LNCAP (cell line): ENCODE measurements at regions not wholly inside any gene's neighbourhood (a gene's known extent, or its start where the extent isn't known, plus 50 kb on each side); places are given as distances from the start of the nearest gene placed in this dataset.

Experiments
- CTCF ChIP-seq: fragments of 450-650 bp; IDR thresholded peaks from 2 replicates; pipeline ENCODE4 v1.5.1; 2017; ENCODE audit warnings: mild to moderate bottlenecking

- no peak for TF ChIP-seq CTCF
These were observed 113.6 kb upstream of the RAP1B start for GRCh38 chr12:68497107-68497506.

DNA sequence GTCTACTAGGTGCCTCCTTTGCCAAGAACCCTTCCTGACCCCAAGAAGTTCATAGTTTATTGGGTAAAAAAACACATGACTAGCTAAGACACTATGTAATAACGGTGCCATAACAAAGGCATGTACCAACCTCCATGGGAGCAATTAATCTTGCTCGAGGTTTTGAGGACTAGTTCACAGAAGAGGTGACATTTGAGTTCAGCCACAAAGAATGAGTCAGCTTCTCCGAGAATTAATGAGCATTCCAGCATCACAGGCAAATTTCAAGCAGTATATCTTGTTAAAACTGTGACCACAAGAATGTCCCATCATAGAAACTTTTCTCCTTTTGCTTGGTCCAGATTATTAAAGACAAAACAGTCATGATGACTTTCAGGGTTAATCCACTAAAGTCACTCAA lies 113.0 kb upstream of the RAP1B start:
- TF ChIP-seq CTCF, result no peak

DNA sequence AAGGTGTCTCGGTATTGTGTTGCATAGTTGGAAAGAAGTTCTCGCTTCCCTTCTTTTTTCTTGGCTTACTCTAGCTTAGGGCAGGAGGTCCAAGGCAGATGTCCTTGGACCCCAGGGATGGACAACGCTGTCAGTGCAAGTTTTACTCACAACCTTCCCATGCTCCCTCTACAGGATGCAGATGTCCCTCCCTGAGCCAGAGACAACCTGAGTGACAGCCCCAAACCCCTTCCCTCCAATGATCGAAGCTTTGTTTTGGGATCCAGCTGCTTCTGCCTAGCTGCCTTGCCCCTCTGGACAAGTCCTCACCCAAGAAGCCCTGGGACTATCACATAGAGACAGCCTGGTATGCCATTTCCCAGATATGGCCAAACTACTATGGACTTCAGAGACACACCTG lies 112.0 kb upstream of the RAP1B start:
- no peak for TF ChIP-seq CTCF

GRCh38 chr12:68499616-68500015 lies 111.1 kb upstream of the RAP1B start:
- TF ChIP-seq CTCF, result no peak

- no peak for TF ChIP-seq CTCF
These were observed 109.5 kb upstream of the RAP1B start for GRCh38 chr12:68501226-68501625.

- TF ChIP-seq CTCF, result no peak
These were observed 104.7 kb upstream of the RAP1B start for GRCh38 chr12:68505970-68506369.

GRCh38 chr12:68506619-68507018 lies 104.1 kb upstream of the RAP1B start:
- TF ChIP-seq CTCF, result no peak

DNA sequence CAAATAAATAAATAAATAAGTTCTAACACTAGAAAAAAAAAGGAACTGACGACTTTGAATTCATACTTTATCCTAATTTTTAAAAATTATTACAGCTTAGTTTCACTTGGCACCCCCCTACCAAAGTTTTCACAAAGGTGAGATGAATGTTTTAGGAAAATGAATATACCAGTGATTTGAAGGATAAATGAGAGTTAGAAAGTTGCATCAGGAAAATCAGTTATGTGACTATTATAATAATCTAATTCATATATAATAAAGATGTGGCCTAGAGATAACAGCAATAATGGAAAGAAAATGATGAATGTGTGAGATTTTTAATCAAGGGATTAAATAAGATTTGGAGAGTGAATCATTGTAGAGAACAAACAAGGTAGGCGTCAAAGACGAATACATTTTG lies 103.0 kb upstream of the RAP1B start:
- no peak for TF ChIP-seq CTCF
